DOHH2 (cell line): ENCODE measurements at regions not wholly inside any gene's neighbourhood (a gene's known extent, or its start where the extent isn't known, plus 50 kb on each side); places are given as distances from the start of the nearest gene placed in this dataset.

Experiments
- EZH2phosphoT487 ChIP-seq: fragments of 200-600 bp; sonication (generic); IDR thresholded peaks from 2 replicates; pipeline ENCODE4 v1.6.1; 2017; ENCODE audit warnings: borderline replicate concordance, mild to moderate bottlenecking, antibody characterized with exemption, low read length, moderate library complexity, mixed read lengths
- TF ChIP-seq, protein P1 (sequence below): fragments of 200-600 bp; sonication (generic); IDR thresholded peaks from one replicate; pipeline ENCODE4 v1.5.1; 2014; ENCODE audit warnings: antibody characterized with exemption, mild to moderate bottlenecking, low read depth, low read length; ENCODE audit not compliant: poor library complexity, severe bottlenecking

DNA sequence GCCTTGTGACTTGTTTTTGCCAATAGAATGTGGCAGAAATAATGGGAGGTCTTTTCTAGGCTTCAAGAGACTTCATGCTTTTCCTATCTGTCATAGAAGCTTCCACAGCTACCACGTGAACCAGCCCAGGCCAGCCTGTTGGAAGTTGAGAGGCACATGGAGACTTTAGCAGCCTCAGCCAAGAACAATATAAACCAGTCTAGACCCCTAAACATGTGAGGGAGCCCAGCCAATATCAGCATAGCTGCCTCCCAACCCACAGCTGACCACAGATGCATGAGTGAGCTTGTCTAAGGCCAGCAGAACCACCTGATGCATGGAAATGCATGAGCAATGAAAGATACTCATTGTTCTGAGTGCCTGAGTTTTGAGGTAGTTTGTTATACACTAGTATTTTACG, 540.7 kb upstream of the BTBD3 start:
- no peak for TF ChIP-seq EZH2phosphoT487
- TF ChIP-seq, protein P1, sequence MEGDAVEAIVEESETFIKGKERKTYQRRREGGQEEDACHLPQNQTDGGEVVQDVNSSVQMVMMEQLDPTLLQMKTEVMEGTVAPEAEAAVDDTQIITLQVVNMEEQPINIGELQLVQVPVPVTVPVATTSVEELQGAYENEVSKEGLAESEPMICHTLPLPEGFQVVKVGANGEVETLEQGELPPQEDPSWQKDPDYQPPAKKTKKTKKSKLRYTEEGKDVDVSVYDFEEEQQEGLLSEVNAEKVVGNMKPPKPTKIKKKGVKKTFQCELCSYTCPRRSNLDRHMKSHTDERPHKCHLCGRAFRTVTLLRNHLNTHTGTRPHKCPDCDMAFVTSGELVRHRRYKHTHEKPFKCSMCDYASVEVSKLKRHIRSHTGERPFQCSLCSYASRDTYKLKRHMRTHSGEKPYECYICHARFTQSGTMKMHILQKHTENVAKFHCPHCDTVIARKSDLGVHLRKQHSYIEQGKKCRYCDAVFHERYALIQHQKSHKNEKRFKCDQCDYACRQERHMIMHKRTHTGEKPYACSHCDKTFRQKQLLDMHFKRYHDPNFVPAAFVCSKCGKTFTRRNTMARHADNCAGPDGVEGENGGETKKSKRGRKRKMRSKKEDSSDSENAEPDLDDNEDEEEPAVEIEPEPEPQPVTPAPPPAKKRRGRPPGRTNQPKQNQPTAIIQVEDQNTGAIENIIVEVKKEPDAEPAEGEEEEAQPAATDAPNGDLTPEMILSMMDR, result no peak
